Large intestine (tissue), 3 donors: ENCODE measurements at regions not wholly inside any gene's neighbourhood (a gene's known extent, or its start where the extent isn't known, plus 50 kb on each side); places are given as distances from the start of the nearest gene placed in this dataset.
"Not testable (repeated sequence)": the region's sequence is repeated elsewhere in the genome, so short reads cannot be mapped to it uniquely, and the experiment has no call there.

Source experiments
- DNase-seq, 2 donors: peaks; one replicate each; pipeline versions ENCODE4 v3.0.0 to v3.0.0-alpha.2; 2013
- H3K27ac ChIP-seq: one replicate; pipeline ENCODE4 v1.5.1; 2013; ENCODE audit warnings: low read length
- H3K27me3 ChIP-seq: 2 replicates; pipeline ENCODE4 v1.6.1; 2013; ENCODE audit warnings: low read length; ENCODE audit not compliant: control insufficient read depth, insufficient read depth
- H3K36me3 ChIP-seq: 2 replicates; pipeline ENCODE4 v1.6.1; 2013; ENCODE audit warnings: low read length; ENCODE audit not compliant: control insufficient read depth, insufficient read depth
- H3K4me1 ChIP-seq: one replicate; pipeline ENCODE4 v1.6.1; 2013; ENCODE audit warnings: low read length; ENCODE audit not compliant: control insufficient read depth, insufficient read depth
- H3K4me3 ChIP-seq: one replicate; pipeline ENCODE4 v1.5.1; 2013; ENCODE audit warnings: low read length
- H3K9me3 ChIP-seq: one replicate; pipeline ENCODE4 v1.6.1; 2013; ENCODE audit warnings: mild to moderate bottlenecking, low read depth, low read length, moderate library complexity; ENCODE audit not compliant: control insufficient read depth
- WGBS: methylation state at CpG from one replicate; pipeline ENCODE4 v1.1.5; 2013; ENCODE audit warnings: low lambda C conversion rate; ENCODE audit not compliant: insufficient coverage; 5-methylcytosine and 5-hydroxymethylcytosine counted together

- H3K9me3 ChIP-seq = no peaks in the 10 kb centered on the region
- DNase-seq = no peak
- no peaks in the 10 kb centered on the region for H3K36me3 ChIP-seq
- no peaks in the 10 kb centered on the region for H3K4me1 ChIP-seq
- H3K4me3 ChIP-seq = no peak overlapping the region
- WGBS = no CpG with 5 or more reads among the region's 2 CpGs
- H3K27ac ChIP-seq = no peak overlapping the region
- H3K27me3 ChIP-seq = no peaks in the 10 kb centered on the region
These were observed 894.8 kb upstream of the CDH10 start for GRCh38 chr5:25539536-25539935.

GRCh38 chr5:25536461-25536860, 891.7 kb upstream of the CDH10 start:
- not testable (repeated sequence) for DNase-seq, H3K4me1 ChIP-seq, H3K27me3 ChIP-seq, H3K36me3 ChIP-seq, H3K9me3 ChIP-seq, H3K27ac ChIP-seq, H3K4me3 ChIP-seq
- WGBS = no CpG with 5 or more reads among the region's 6 CpGs

GRCh38 chr5:25516141-25516540, 871.4 kb upstream of the CDH10 start:
- no peak for DNase-seq
- WGBS = 29% methylated on average over 2 of the region's 2 CpGs

GRCh38 chr5:25515525-25515924, 870.7 kb upstream of the CDH10 start:
- no peaks in the 10 kb centered on the region for H3K36me3 ChIP-seq

More at GRCh38 chr5:25516141-25516540, 871.4 kb upstream of the CDH10 start:
- Histone ChIP-seq H3K36me3 (no peaks in the 10 kb centered on the region), H3K27ac (no peak overlapping the region), H3K4me3 (no peak overlapping the region), H3K9me3 (no peaks in the 10 kb centered on the region), H3K27me3 (no peaks in the 10 kb centered on the region), H3K4me1 (no peaks in the 10 kb centered on the region)

GRCh38 chr5:25510692-25511091, 865.9 kb upstream of the CDH10 start:
- no CpG with 5 or more reads among the region's 2 CpGs for WGBS
- DNase-seq, H3K27me3 ChIP-seq: not testable (repeated sequence)

More at GRCh38 chr5:25515525-25515924, 870.7 kb upstream of the CDH10 start:
- no peak for DNase-seq
- H3K9me3 ChIP-seq = no peaks in the 10 kb centered on the region
- H3K4me1 ChIP-seq = no peaks in the 10 kb centered on the region
- WGBS = no CpG with 5 or more reads among the region's 2 CpGs
- no peak overlapping the region for H3K27ac ChIP-seq
- H3K4me3 ChIP-seq = no peak overlapping the region
- H3K27me3 ChIP-seq = no peaks in the 10 kb centered on the region

DNA sequence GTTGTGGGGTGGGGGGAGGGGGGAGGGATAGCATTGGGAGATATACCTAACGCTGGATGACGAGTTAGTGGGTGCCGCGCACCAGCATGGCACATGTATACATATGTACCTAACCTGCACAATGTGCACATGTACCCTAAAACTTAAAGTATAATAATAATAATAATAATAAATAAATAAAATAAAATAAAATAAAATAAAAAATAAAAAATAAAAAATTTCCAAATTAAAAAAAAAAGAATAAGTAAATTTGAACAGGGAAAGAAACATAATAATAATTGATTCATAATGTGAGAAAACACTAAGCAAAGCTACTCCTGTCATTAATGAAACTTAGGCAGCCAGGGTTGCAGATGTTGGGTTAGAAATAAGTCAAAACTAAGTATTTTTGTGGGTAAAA, 863.2 kb upstream of the CDH10 start:
- WGBS = no CpG with 5 or more reads among the region's 4 CpGs

More at GRCh38 chr5:25510692-25511091, 865.9 kb upstream of the CDH10 start:
- H3K4me1 ChIP-seq, H3K36me3 ChIP-seq, H3K9me3 ChIP-seq, H3K4me3 ChIP-seq, H3K27ac ChIP-seq: not testable (repeated sequence)

GRCh38 chr5:25500635-25501034, 855.9 kb upstream of the CDH10 start:
- H3K9me3 ChIP-seq = no peaks in the 10 kb centered on the region
- H3K27me3 ChIP-seq = no peaks in the 10 kb centered on the region
- H3K36me3 ChIP-seq = no peaks in the 10 kb centered on the region
- no peak overlapping the region for H3K4me3 ChIP-seq
- no peaks in the 10 kb centered on the region for H3K4me1 ChIP-seq
- H3K27ac ChIP-seq = no peak overlapping the region
- no CpG with 5 or more reads among the region's 1 CpG for WGBS
- no peak for DNase-seq

More for the DNA sequence above, 863.2 kb upstream of the CDH10 start:
- not testable (repeated sequence) for H3K27me3 ChIP-seq, H3K36me3 ChIP-seq, H3K27ac ChIP-seq, H3K4me1 ChIP-seq, H3K4me3 ChIP-seq, H3K9me3 ChIP-seq, DNase-seq

DNA sequence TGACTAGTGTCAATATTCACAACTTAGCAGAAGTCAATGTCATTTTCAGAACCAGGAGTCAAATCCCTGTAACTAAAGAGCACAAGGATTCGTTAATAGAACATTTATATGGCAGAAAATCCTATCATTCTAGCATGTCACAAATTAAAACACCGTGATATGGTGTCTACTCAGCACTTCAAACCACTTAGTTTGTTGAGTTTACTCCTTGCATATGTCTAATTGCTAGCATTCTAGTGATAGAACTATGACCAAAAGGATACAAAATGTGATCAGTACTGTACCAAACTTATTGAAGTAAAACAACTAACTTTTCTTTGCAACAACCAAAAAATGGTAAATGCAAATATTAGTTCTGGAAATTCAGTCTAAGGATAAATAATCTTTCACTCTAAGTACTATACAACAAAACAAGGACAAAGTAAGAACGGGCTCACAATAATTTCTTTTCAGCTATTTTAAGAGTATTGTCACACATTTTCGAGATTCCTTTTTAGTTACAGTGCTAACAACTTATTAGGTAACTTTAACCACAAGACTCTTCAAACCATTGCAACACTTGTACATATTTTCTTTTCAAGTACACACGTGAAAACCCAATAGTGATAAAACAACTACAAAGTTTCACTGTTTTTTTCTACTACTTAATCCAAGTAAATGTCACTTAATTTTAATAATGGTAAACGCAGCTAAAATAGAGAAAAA, 845.2 kb upstream of the CDH10 start:
- Histone ChIP-seq H3K27me3 (no peaks in the 10 kb centered on the region), H3K36me3 (no peaks in the 10 kb centered on the region), H3K27ac (no peak overlapping the region), H3K4me1 (no peaks in the 10 kb centered on the region), H3K9me3 (no peaks in the 10 kb centered on the region), H3K4me3 (no peak overlapping the region)
- DNase-seq = no peak
- 93% methylated on average over 4 of the region's 6 CpGs for WGBS

DNA sequence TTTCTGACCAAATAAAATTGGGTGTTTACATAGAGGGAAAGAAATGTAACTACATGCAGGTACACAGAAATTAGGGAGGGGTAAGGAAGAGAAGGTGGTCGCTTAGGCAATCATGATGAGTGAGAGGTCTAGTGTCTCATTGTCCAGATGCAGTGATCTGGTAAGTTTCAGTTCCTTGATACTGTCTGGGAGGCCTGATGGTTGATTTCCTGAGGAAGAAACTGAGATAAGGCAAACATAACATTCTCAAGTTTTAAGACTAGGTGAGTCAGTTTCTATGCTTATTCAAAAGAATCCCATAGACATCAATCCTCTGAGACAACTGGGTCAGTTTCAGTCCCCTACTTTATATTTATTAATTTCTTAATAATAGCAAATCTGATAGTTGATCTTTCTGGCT, 843.3 kb upstream of the CDH10 start:
- Histone ChIP-seq H3K4me1 (no peaks in the 10 kb centered on the region), H3K27me3 (no peaks in the 10 kb centered on the region), H3K27ac (no peak overlapping the region), H3K4me3 (no peak overlapping the region), H3K9me3 (no peaks in the 10 kb centered on the region), H3K36me3 (no peaks in the 10 kb centered on the region)
- no peak for DNase-seq
- WGBS = 50% methylated on average over 1 of the region's 1 CpG

GRCh38 chr5:25484391-25484790, 839.6 kb upstream of the CDH10 start:
- Histone ChIP-seq H3K4me3 (no peak overlapping the region), H3K36me3 (no peaks in the 10 kb centered on the region), H3K4me1 (no peaks in the 10 kb centered on the region), H3K9me3 (no peaks in the 10 kb centered on the region), H3K27ac (no peak overlapping the region), H3K27me3 (no peaks in the 10 kb centered on the region)
- 100% methylated on average over 1 of the region's 4 CpGs for WGBS
- no peak for DNase-seq

DNA sequence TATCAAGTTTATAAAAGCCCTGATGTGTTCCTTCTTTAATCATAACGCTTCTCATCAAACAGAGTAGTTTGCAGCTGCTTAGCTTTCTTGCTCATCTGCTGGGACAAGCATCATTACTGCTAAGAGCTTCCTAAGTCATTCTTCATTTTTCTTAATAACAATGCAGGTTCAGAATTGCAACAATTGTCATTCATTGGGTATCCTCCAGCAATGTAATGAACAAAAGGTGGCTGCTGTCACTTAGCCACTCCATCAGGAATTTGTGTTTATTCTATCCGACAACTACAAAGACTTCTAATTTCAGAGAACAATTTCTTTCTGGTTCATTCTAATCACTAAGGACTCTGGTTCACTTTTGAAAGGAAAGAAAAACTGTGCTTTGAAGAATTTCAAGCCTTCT, 836.7 kb upstream of the CDH10 start:
- 50% methylated on average over 1 of the region's 2 CpGs for WGBS
- Histone ChIP-seq H3K4me1 (no peaks in the 10 kb centered on the region), H3K27me3 (no peaks in the 10 kb centered on the region), H3K36me3 (no peaks in the 10 kb centered on the region), H3K27ac (no peak overlapping the region), H3K4me3 (no peak overlapping the region), H3K9me3 (no peaks in the 10 kb centered on the region)
- no peak for DNase-seq
